Activated CD8-positive, alpha-beta T cell treated with anti-CD3 and anti-CD28 coated beads, Interleukin-2, amount 10 ng/mL, durations not matched to agents 7 days and 5 days (primary cell): ENCODE measurements at regions not wholly inside any gene's neighbourhood (a gene's known extent, or its start where the extent isn't known, plus 50 kb on each side); places are given as distances from the start of the nearest gene placed in this dataset.
"Not testable (repeated sequence)": the region's sequence is repeated elsewhere in the genome, so short reads cannot be mapped to it uniquely, and the experiment has no call there.

Experiments used
- ATAC-seq: fragments of 150-1000 bp; cut with Tn5 transposase; one replicate; pipeline ENCODE4 v1.10.0; 2021; ENCODE audit warnings: moderate library complexity
- CTCF ChIA-PET: fragments of 350-600 bp; sonication (Branson Sonifier 250); formaldehyde crosslinking; loops from one replicate; lab custom pipeline; 2021; ENCODE audit warnings: antibody characterized with exemption; lab: Charles Lee
- POLR2A ChIA-PET: fragments of 350-600 bp; sonication (Branson Sonifier 250); formaldehyde crosslinking; loops from one replicate; lab custom pipeline; 2021; ENCODE audit warnings: antibody characterized with exemption; lab: Charles Lee
- DNase-seq: peaks from one replicate; pipeline ENCODE4 v3.0.0-alpha.2; 2020
- H3K27ac Mint-ChIP-seq: one replicate; pipeline ENCODE4 v1.8.0; 2021; ENCODE audit warnings: mild to moderate bottlenecking, mixed read lengths
- H3K27me3 Mint-ChIP-seq: one replicate; pipeline ENCODE4 v1.8.0; 2021; ENCODE audit warnings: low read depth, mixed read lengths
- H3K36me3 Mint-ChIP-seq: one replicate; pipeline ENCODE4 v1.8.0; 2021; ENCODE audit warnings: low read depth, mixed read lengths
- H3K4me1 Mint-ChIP-seq: one replicate; pipeline ENCODE4 v1.8.0; 2021; ENCODE audit warnings: low read depth, mixed read lengths
- H3K4me3 Mint-ChIP-seq: one replicate; pipeline ENCODE4 v1.8.0; 2021; ENCODE audit warnings: mild to moderate bottlenecking, mixed read lengths
- H3K9me3 Mint-ChIP-seq: one replicate; pipeline ENCODE4 v1.8.0; 2022; ENCODE audit warnings: mixed read lengths; ENCODE audit not compliant: insufficient read depth

DNA sequence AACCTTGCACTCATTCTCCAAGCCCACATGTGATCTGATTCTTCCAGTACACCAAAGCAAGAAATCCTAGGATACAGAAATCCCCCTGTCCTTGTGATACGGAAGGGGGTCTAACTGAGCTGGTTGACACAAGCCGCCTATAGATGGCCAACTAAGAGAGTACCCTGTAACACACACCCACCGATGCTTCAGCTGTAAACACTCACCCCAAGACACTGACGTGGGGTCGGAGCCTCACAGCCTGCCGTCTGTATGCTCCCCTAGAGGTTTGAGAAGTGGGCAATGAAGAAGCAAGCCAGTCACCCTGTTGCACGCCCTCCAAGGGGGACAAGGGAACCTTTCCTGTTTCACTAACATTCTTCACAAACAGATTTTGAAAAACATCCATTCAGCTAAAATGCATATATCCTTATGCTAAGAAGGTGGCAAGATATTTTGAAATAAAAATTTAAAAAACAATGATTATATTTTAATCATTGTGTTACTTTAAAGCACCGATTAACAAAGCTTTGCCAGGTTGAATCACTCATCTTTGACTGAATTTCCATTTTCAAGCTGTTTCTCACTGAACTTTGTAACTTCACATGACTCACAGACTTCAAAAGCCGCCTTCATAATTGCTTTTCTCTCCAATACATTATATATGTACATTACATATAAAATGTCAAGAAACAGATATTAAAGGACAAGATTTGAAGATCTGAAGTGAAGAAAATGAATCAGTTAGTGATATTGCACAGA is 329.3 kb downstream of the ARL4A start:
- DNase-seq: no peak
- Mint-ChIP-seq H3K27me3 (no peaks in the 10 kb centered on the region), H3K27ac (no peak overlapping the region), H3K4me3 (no peak overlapping the region), H3K9me3 (no peaks in the 10 kb centered on the region), H3K4me1 (no peaks in the 10 kb centered on the region), H3K36me3 (no peaks in the 10 kb centered on the region)
- ATAC-seq: no peak
- POLR2A ChIA-PET: no interaction called here
- CTCF ChIA-PET: no interaction called here

GRCh38 chr7:13017333-13017857 is 330.0 kb downstream of the ARL4A start:
- POLR2A ChIA-PET: no interaction called here
- H3K36me3 Mint-ChIP-seq: no peaks in the 10 kb centered on the region
- H3K27me3 Mint-ChIP-seq: no peaks in the 10 kb centered on the region
- no peaks in the 10 kb centered on the region for H3K9me3 Mint-ChIP-seq
- ATAC-seq (no peak), DNase-seq (no peak)
- H3K4me1 Mint-ChIP-seq: no peaks in the 10 kb centered on the region
- H3K27ac Mint-ChIP-seq: no peak overlapping the region
- H3K4me3 Mint-ChIP-seq: no peak overlapping the region
- CTCF ChIA-PET: interaction anchor here (1.0 kb wide), 1 partner anchor 43 kb away, joined by 3 read pairs; no protein-coding TSS in a partner anchor

GRCh38 chr7:13017881-13018280 is 330.4 kb downstream of the ARL4A start:
- ATAC-seq (no peak), DNase-seq (no peak)
- Mint-ChIP-seq H3K4me3 (no peak overlapping the region), H3K9me3 (no peaks in the 10 kb centered on the region), H3K27me3 (no peaks in the 10 kb centered on the region), H3K4me1 (no peaks in the 10 kb centered on the region), H3K36me3 (no peaks in the 10 kb centered on the region), H3K27ac (no peak overlapping the region)
- ChIA-PET POLR2A (no interaction called here), CTCF (interaction anchor here (1.0 kb wide), 1 partner anchor 42 kb away, joined by 3 read pairs; no protein-coding TSS in a partner anchor)

DNA sequence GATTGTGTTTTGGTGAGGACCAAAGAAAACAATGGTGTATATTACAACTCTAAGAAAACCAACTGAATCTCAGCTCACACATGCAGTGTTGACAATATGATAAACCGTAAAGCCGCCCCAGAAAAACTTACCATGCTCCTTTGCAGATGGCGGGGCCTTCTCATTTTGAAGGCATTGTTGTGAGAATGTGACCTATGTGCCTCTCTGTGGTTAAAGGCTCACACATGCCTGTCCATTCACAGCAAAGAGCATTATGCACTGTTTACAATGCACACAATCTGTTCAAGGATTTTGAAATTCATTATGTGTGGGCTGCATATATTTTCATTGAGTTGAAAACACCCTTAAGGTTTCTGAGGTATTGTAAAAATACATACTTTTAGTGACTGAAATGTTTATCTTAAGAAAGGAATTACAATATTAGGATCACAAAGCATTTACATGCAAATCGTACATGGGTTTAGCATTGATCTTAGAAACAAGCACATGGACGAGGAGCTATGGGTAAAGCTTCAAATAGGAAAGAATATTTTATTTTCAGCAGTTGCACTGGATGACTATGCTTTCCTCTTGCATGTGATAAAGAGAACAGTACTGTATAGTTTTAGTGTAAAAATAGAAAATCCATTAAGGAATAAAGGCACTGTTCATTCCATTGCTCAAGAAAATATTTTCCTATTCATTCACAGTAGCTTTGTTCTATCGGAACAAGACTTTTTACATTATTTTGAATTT is 334.3 kb downstream of the ARL4A start:
- Mint-ChIP-seq H3K27ac (no peak overlapping the region), H3K27me3 (no peaks in the 10 kb centered on the region), H3K4me3 (no peak overlapping the region), H3K9me3 (no peaks in the 10 kb centered on the region), H3K4me1 (no peaks in the 10 kb centered on the region), H3K36me3 (no peaks in the 10 kb centered on the region)
- DNase-seq (no peak), ATAC-seq (no peak)
- ChIA-PET CTCF (no interaction called here), POLR2A (no interaction called here)

DNA sequence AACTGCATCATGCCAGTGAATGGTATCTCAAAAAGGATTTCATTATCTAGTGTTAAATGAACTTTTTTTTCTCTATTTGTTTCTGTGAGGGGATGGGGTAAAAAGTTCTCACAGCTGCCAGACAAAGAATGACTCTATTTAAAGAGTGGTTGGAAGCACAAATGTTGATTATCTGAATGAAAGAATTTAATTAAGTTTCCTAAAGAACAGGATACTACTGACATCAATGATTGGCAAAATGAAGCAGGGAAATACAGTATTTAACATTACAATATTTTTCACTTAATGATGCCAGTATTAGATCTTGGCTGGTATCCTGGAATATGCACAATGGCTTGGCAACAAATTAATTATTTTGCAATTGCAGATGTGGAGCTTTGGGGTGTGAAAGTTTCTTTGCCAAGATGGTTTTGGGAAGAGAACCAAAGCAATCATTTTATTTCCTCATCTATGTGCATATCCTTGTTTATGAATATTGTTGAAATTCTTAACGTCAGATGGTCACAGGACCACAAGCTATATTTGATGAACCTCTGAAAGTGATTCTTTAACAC is 336.8 kb downstream of the ARL4A start:
- Mint-ChIP-seq H3K36me3 (no peaks in the 10 kb centered on the region), H3K4me1 (no peaks in the 10 kb centered on the region), H3K27ac (no peak overlapping the region), H3K27me3 (no peaks in the 10 kb centered on the region), H3K4me3 (no peak overlapping the region), H3K9me3 (no peaks in the 10 kb centered on the region)
- no peak for DNase-seq
- POLR2A ChIA-PET: no interaction called here
- CTCF ChIA-PET: interaction anchor here (0.7 kb wide), 1 partner anchor 124 kb away, joined by 3 read pairs; no protein-coding TSS in a partner anchor
- ATAC-seq: no peak

- ATAC-seq, H3K4me1 Mint-ChIP-seq, H3K4me3 Mint-ChIP-seq, H3K27ac Mint-ChIP-seq, H3K9me3 Mint-ChIP-seq, H3K27me3 Mint-ChIP-seq, H3K36me3 Mint-ChIP-seq, DNase-seq, CTCF ChIA-PET, POLR2A ChIA-PET: not testable (repeated sequence)
These were observed 337.6 kb downstream of the ARL4A start for GRCh38 chr7:13025043-13025442.

DNA sequence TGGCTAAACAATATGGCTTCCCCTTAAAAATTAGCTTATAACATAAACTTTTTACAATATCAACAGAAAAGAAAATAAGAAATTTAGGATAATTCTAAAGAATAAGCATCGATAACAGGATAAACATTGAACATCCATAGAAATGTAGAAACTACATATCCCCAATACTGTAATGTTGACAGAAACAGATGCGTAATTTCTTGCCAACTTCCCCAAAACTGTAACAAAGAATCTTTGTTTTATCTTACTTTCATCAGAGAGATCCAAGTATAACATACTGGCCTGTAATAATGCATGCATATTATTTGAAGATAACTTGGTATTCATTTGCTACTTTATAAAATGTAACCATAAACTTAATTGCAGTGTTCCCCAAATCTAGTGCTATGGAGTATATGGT is 339.9 kb downstream of the ARL4A start:
- no peaks in the 10 kb centered on the region for H3K9me3 Mint-ChIP-seq
- no peak overlapping the region for H3K27ac Mint-ChIP-seq
- H3K36me3 Mint-ChIP-seq: no peaks in the 10 kb centered on the region
- no peaks in the 10 kb centered on the region for H3K27me3 Mint-ChIP-seq
- ATAC-seq (no peak), DNase-seq (no peak)
- ChIA-PET CTCF (no interaction called here), POLR2A (no interaction called here)
- H3K4me1 Mint-ChIP-seq: no peaks in the 10 kb centered on the region
- no peak overlapping the region for H3K4me3 Mint-ChIP-seq

DNA sequence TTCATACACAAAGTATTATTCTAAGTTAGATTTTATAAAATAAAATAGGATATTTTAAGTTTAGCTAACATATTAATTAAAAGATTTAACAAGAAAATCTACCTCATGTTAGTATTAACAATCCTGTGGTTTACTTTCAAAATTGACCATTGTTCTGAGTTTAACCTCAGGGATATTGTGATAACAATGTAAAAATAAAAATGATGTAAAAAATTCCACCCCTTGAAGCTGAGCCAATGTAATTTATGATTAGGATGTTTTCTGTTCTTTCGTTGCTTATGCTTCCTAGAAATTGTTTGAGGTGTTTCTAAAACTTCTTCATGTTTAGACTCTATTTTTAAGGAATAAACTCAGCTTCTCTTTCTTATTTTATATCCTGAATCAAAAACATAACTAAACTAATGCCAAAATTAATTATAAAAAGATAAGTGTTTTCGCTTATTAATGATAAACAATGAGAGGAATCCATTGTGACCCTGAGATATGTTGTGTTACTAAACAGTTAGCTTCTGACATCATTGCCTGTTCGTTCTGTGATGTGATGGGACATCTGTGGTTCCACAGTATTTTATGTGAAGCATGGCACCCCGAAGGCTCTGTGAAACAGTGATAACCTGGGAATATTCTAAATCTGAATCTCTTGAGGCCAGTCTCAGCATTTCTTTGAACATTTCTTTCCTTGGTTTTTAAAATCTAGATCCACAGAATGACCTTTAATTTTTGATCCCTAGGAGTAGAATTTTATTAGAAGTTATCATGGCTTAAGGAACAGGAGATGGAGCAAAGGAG is 340.8 kb downstream of the ARL4A start:
- ATAC-seq: no peak
- H3K9me3 Mint-ChIP-seq: no peaks in the 10 kb centered on the region

GRCh38 chr7:13028825-13029099 is 341.3 kb downstream of the ARL4A start:
- ChIA-PET POLR2A (no interaction called here), CTCF (no interaction called here)
- no peaks in the 10 kb centered on the region for H3K9me3 Mint-ChIP-seq

More for the DNA sequence above, 340.8 kb downstream of the ARL4A start:
- H3K27me3 Mint-ChIP-seq: no peaks in the 10 kb centered on the region
- no peak overlapping the region for H3K4me3 Mint-ChIP-seq
- CTCF ChIA-PET: no interaction called here
- no peaks in the 10 kb centered on the region for H3K4me1 Mint-ChIP-seq
- POLR2A ChIA-PET: no interaction called here
- no peak overlapping the region for H3K27ac Mint-ChIP-seq
- H3K36me3 Mint-ChIP-seq: no peaks in the 10 kb centered on the region
- DNase-seq: no peak

DNA sequence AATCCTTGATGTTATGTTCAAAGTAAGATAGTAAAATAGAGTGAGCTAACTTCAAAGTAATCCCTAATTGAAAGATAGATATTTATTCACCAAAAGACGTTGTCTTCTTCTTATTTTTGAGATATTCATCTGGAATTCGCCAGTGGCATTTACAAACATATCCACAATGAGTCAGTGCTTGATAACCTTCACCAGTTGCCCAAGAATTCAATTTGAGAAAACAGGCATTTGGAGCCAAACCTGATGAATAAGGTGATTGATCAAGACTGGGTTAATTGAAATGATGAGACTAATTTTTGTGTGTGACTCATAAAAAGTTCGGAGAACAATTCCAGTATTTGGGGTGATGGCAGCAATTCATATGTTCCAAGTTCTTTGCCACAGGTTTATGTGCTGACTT is 344.0 kb downstream of the ARL4A start:
- Mint-ChIP-seq H3K4me3 (no peak overlapping the region), H3K27me3 (no peaks in the 10 kb centered on the region), H3K36me3 (no peaks in the 10 kb centered on the region), H3K27ac (no peak overlapping the region), H3K9me3 (no peaks in the 10 kb centered on the region), H3K4me1 (no peaks in the 10 kb centered on the region)
- DNase-seq (no peak), ATAC-seq (no peak)
- ChIA-PET CTCF (no interaction called here), POLR2A (no interaction called here)

More at GRCh38 chr7:13028825-13029099, 341.3 kb downstream of the ARL4A start:
- Mint-ChIP-seq H3K27ac (no peak overlapping the region), H3K4me1 (no peaks in the 10 kb centered on the region), H3K27me3 (no peaks in the 10 kb centered on the region), H3K4me3 (no peak overlapping the region), H3K36me3 (no peaks in the 10 kb centered on the region)
- ATAC-seq (no peak), DNase-seq (no peak)

- Mint-ChIP-seq H3K9me3 (no peaks in the 10 kb centered on the region), H3K4me3 (no peak overlapping the region), H3K4me1 (no peaks in the 10 kb centered on the region), H3K36me3 (no peaks in the 10 kb centered on the region), H3K27ac (no peak overlapping the region), H3K27me3 (no peaks in the 10 kb centered on the region)
- ATAC-seq (no peak), DNase-seq (no peak)
- ChIA-PET CTCF (no interaction called here), POLR2A (no interaction called here)
These were observed 344.7 kb downstream of the ARL4A start for GRCh38 chr7:13032084-13032483.
